ENCODE measurements at regions not wholly inside any gene's neighbourhood (a gene's known extent, or its start where the extent isn't known, plus 50 kb on each side); places are given as distances from the start of the nearest gene placed in this dataset.

GRCh38 chr5:98690002-98690401 is 83.5 kb upstream of the RGMB start:
- H3K4me3 Mint-ChIP-seq: no peak overlapping the region
- H3K36me3 Mint-ChIP-seq: peaks cover 37% of the 10 kb centered on the region
- CTCF ChIA-PET: no interaction called here

GRCh38 chr5:98694902-98695301 is 78.6 kb upstream of the RGMB start:
- Mint-ChIP-seq H3K4me1 (no peaks in the 10 kb centered on the region), H3K9me3 (peaks cover 55% of the 10 kb centered on the region), H3K27ac (no peak overlapping the region), H3K27me3 (ENCODE audit: low read depth) (no peaks in the 10 kb centered on the region), H3K4me3 (no peak overlapping the region), H3K36me3 (peaks cover 47% of the 10 kb centered on the region)
- DNase-seq (ENCODE audit: low spot score) (no peak), ATAC-seq (no peak)
- CTCF ChIA-PET: interaction anchor here (0.7 kb wide), 1 partner anchor 174 kb away, joined by 3 read pairs; no protein-coding TSS in a partner anchor
- POLR2A ChIA-PET: no interaction called here
- no peak for TF ChIP-seq ETV6 (CRISPR knock-in tag; IDR thresholded peaks at IDR 0.05)
- no peak for TF ChIP-seq CDX4 (CRISPR knock-in tag; IDR thresholded peaks at IDR 0.05; ENCODE audit: borderline replicate concordance)
- no peak for TF ChIP-seq ATF6 (CRISPR knock-in tag; IDR thresholded peaks at IDR 0.05)
- TF ChIP-seq MXD4 (CRISPR knock-in tag; IDR thresholded peaks at IDR 0.05; ENCODE audit: borderline replicate concordance): no peak
- TF ChIP-seq TEAD1 (CRISPR knock-in tag; IDR thresholded peaks at IDR 0.05): no peak
- TF ChIP-seq MLX (CRISPR knock-in tag; IDR thresholded peaks at IDR 0.05): no peak
- no peak for TF ChIP-seq ZNF512 (CRISPR knock-in tag; IDR thresholded peaks at IDR 0.05; ENCODE audit: borderline replicate concordance)

More at GRCh38 chr5:98690002-98690401, 83.5 kb upstream of the RGMB start:
- no peak overlapping the region for H3K27ac Mint-ChIP-seq
- no peaks in the 10 kb centered on the region for H3K27me3 Mint-ChIP-seq (ENCODE audit: low read depth)
- no peaks in the 10 kb centered on the region for H3K4me1 Mint-ChIP-seq
- no peak for ATAC-seq
- H3K9me3 Mint-ChIP-seq: peaks cover 56% of the 10 kb centered on the region
- TF ChIP-seq E2F5 (CRISPR knock-in tag; IDR thresholded peaks at IDR 0.05) (no peak), ZNF512 (CRISPR knock-in tag; IDR thresholded peaks at IDR 0.05; ENCODE audit: borderline replicate concordance) (no peak), ZMAT4 (CRISPR knock-in tag; IDR thresholded peaks at IDR 0.05) (no peak), OVOL2 (CRISPR knock-in tag; IDR thresholded peaks at IDR 0.05; ENCODE audit: borderline replicate concordance) (no peak), NFE2L1 (CRISPR knock-in tag; IDR thresholded peaks at IDR 0.05) (no peak), ZNF532 (CRISPR knock-in tag; IDR thresholded peaks at IDR 0.05; ENCODE audit: borderline replicate concordance) (no peak), SP1 (CRISPR knock-in tag; conservative IDR thresholded peaks at IDR 0.05) (no peak)
- POLR2A ChIA-PET: no interaction called here
- DNase-seq (ENCODE audit: low spot score): no peak

All from WTC11 (cell line).